DMS 273 (cell line): ENCODE measurements at regions not wholly inside any gene's neighbourhood (a gene's known extent, or its start where the extent isn't known, plus 50 kb on each side); places are given as distances from the start of the nearest gene placed in this dataset.
A peak's percentile ranks its signal among the peaks of the same experiment; 100 is the strongest.
"Not testable (repeated sequence)": the region's sequence is repeated elsewhere in the genome, so short reads cannot be mapped to it uniquely, and the experiment has no call there.

ENCODE experiments used
- DNase-seq: peaks from one replicate; lab custom pipeline; 2025; ENCODE audit not compliant: unreplicated experiment; lab: John Stamatoyannopoulos, UW

DNA sequence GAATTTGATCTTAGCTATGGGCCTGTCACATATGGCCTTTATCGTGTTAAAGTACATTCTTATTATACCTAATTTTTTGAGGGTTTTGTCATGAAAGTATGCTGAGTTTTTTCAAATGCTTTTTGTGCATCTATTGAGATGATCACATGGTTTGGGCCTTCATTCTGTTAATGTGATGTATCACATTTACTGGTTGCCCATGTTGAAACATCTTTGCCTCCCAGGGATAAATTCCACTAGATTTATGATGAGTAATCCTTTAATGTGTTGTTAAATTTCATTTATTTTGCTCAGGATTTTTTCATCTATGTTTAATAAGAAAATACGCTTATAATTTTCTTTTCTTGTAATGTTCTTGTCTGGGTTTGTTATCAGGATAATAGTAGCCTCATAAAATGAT is 442.0 kb downstream of the MDFIC start:
- DNase-seq: no peak

DNA sequence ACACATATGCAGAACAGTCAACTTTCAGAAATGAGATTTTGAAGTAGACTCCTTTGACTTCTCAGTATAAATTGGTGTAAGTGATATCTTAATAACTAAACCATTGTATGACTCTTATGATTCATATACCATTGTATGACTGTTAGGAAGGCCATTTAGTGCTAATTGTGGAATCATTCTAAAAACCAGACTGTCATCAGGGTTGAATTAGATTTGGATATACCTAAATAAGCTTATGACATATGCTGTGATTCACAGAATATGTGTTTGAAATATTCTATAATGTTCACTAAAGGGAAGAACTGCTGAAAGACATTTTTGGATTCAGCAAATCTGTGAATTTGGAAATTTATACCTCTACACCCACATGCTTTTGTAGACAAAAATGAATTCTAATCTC is 438.1 kb downstream of the MDFIC start:
- DNase-seq: no peak

- DNase-seq: no peak
Observed at GRCh38 chr7:115359119-115359518, 437.2 kb downstream of the MDFIC start.

DNA sequence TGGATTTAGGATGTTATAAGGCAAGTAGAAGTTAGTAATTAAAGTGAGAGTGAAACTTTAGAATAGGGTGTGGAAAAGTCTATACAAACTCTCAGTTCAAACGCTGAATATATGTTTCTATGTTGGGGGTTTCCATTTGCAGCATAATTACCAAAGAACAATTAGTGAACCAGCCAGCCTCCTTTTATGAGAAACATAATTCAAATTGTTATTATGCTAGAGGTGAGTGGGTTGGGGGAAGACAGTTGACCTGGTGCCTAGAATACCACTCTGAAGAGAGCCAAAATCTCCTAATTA is 435.8 kb downstream of the MDFIC start:
- no peak for DNase-seq

GRCh38 chr7:115356999-115357702 is 435.3 kb downstream of the MDFIC start:
- DNase-seq: no peak

GRCh38 chr7:115356139-115356746 is 434.3 kb downstream of the MDFIC start:
- peak; percentile 47 for DNase-seq

DNA sequence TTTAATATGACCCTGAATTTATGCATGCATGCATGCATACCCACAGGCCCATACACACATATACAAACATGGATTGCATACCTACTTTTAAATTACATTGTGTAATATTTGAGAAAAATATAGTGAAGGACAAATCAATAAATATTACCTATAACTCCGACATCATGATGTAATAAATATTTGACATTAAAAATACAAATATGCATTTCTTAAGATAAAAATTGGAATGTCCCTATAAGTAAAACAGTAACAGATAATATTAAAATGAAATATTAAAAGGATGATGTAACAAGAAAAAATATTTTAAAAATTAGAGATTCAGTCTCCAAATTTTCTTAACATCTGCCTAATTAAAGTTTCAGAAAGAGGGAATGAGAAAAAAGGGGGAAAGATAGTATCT is 433.0 kb downstream of the MDFIC start:
- no peak for DNase-seq

DNA sequence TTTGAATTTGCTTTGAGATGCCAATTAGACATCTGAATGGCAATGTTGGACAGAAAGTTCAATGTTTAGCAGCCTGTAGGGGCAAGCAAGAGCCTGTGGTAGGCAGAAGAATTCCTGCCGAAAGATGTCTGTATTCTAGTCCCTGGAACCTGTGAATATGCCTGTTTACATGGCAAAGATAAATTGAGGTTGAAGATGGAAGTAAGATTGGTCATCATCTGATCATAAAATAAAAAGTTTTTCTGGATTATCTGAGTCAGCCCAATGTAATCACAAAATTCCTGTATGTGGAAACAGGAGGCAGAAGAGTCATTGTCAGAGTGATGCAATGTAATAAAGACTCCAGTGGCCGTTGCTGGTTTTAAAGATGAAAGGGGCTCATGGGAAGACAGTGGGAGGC is 430.5 kb downstream of the MDFIC start:
- DNase-seq: no peak

DNA sequence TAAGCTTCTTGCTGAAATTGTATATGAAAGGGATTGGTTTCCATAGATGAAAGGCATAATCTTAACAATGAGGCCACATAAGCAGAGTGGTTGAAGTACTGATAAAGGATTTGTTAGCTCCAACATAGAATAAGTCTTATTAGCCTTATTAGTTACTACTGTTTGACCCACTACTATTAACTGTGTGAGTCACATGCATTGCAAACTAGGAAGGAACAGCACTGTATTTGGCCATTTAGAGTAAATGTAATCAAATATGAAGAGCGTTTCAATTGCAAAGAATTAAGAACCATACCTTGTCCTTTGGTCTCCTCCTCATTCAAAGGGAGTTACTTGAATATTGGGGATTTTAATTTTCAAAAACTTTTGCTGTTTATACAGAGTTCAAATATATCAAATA is 428.9 kb downstream of the MDFIC start:
- no peak for DNase-seq

GRCh38 chr7:115349635-115350034 is 427.7 kb downstream of the MDFIC start:
- no peak for DNase-seq

DNA sequence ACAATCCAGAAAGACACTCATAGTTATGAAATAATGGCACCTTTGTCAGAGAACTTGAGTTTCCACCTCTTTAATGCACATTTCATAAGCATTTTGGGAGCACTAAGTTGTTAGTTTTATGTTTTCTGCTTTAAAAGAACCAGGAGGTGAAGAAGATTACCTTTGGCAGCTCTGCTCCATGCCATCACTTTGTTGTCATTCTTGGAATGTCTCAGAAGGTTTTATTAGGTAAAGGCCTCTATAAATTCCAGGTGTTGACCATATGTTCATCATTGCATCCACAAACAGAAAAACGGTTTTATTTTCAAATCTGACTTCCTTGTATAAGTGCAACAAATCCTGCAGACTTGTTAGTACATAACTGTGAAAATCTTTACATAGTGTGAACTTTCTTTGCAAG is 424.8 kb downstream of the MDFIC start:
- no peak for DNase-seq

GRCh38 chr7:115340828-115341227 is 418.9 kb downstream of the MDFIC start:
- DNase-seq: peak; percentile 7

DNA sequence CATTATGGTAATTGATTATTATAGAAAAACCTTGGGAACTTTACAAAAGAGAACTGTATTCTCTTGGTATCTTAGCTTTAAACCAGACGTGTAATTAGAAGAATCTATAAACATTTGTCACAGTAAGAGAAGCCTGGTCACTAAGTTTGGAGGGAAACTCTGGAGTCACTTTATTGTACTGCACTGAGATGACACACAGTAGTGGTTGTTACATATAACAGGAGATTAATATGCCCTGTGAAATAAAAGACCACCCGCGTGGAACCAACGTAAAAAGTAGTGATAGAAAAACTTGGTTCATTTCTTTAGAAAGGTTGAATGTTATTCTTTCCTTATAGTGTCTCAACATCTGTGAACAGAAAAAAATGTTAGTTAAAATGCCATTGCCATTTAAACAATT is 416.1 kb downstream of the MDFIC start:
- DNase-seq: no peak

- no peak for DNase-seq
Observed at GRCh38 chr7:115332691-115333090, 410.8 kb downstream of the MDFIC start.

- DNase-seq: no peak
Observed at GRCh38 chr7:115329006-115329405, 407.1 kb downstream of the MDFIC start.

GRCh38 chr7:115328018-115328417 is 406.1 kb downstream of the MDFIC start:
- no peak for DNase-seq

DNA sequence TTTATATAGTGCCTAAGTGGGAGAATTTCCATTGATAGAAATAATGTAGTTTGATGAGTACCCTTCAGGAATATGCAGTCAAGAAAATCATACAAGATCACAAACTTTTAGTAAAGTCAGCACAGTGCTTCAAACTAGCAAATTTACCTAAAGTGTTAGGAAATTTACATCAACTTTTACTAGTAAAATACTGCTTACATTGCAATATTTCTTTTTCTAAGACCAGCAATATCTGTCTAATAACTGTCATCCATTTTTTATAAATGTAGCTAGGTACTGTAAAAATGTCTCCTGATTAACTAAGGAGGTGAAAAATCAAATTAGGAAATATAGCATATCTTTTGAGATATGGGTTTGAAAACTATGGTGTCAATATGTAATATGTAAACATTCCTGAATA is 405.4 kb downstream of the MDFIC start:
- no peak for DNase-seq

- no peak for DNase-seq
Observed at GRCh38 chr7:115319541-115319940, 397.6 kb downstream of the MDFIC start.

DNA sequence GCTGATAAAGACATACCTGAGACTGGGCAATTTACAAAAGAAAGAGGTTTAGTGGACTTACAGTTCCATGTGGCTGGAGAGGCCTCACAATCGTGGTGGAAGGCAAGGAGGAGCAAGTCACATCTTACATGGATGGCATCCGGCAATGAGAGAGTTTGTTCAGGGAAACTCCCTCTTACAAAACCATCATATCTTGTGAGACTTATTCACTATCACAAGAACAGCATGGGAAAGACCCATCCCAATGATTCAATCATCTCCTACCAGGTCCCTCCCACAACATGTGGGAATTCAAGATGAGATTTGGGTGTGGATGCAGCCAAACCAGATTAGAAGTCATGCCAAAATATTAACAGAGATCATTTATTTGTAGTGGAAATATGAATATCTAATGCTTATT is 388.4 kb downstream of the MDFIC start:
- not testable (repeated sequence) for DNase-seq

DNA sequence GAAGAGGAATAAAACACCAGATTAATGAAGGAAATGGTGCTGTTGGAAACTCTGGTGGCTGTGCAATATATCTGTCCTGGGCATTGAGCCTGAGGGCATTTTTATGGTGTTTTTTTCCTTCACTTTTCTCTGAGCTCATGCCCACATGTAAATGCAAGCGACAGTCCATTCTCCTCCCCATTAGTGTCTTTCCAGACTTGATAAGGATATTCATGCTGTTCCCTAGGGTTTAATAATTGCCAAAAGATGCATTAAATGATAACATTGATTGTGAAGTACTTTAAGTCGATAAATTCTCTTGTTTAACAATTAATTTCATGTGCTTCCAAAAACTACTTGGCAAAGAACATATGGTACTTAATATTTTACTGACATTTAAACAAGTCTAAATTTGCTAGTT is 384.7 kb downstream of the MDFIC start:
- DNase-seq: peak; percentile 8

GRCh38 chr7:115300231-115300870 is 378.5 kb downstream of the MDFIC start:
- no peak for DNase-seq

- DNase-seq: no peak
Observed at GRCh38 chr7:115299397-115300037, 377.6 kb downstream of the MDFIC start.
